DMS114 treated with DMSO at 0.1 percent for 48 hours (cell line): ENCODE measurements at regions not wholly inside any gene's neighbourhood (a gene's known extent, or its start where the extent isn't known, plus 50 kb on each side); places are given as distances from the start of the nearest gene placed in this dataset.

Source experiments
- DNase-seq: peaks from one replicate; lab custom pipeline; 2025; ENCODE audit not compliant: unreplicated experiment; lab: John Stamatoyannopoulos, UW

- no peak for DNase-seq
Measured at GRCh38 chr2:21676041-21676440, 552.3 kb downstream of the TDRD15 start.

- DNase-seq = no peak
Measured at GRCh38 chr2:21676676-21677075, 552.9 kb downstream of the TDRD15 start.

- no peak for DNase-seq
Measured at GRCh38 chr2:21683838-21684237, 560.1 kb downstream of the TDRD15 start.

GRCh38 chr2:21687589-21687988, 563.8 kb downstream of the TDRD15 start:
- DNase-seq = no peak

- no peak for DNase-seq
Measured at GRCh38 chr2:21690005-21690404, 566.2 kb downstream of the TDRD15 start.

DNA sequence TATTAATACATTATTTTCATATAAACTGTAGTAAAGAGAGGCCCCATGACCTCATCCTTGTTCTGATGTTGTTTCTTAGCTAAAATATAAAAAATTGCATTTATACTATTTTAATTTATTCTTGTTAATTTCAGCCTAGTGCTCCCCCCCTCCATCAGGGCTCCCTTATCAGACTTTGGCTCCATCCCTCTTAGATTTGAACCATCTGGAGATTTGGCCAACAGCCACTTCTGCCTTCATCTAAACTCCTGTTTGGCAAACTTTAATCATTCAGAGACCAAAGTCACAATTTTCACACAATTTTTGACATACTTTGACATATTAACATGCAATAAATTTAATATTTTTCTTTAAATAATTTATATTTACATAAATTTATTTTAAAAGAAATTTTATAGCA, 569.3 kb downstream of the TDRD15 start:
- no peak for DNase-seq

- no peak for DNase-seq
Measured at GRCh38 chr2:21694079-21694878, 570.5 kb downstream of the TDRD15 start.

GRCh38 chr2:21696900-21697299, 573.1 kb downstream of the TDRD15 start:
- DNase-seq = no peak

GRCh38 chr2:21700644-21701043, 576.9 kb downstream of the TDRD15 start:
- DNase-seq = no peak

DNA sequence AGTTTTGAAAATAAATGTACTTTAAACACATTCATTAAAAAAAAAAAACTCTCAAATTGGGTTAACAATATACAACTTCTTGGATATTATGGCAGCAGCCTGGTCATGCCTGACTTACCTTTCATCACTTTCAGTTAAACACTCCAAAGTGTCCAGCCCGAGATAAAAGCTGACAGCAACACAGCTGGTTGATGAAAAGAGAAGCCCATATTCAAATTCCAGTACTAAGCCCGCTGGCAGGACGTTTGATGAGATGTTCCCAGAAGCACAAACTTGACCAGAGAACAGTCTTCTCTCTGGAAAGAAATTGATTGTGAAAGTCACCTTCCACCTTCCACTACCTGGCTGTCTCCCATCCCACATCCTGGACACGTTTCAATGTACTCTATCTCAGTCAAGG, 586.3 kb downstream of the TDRD15 start:
- no peak for DNase-seq

DNA sequence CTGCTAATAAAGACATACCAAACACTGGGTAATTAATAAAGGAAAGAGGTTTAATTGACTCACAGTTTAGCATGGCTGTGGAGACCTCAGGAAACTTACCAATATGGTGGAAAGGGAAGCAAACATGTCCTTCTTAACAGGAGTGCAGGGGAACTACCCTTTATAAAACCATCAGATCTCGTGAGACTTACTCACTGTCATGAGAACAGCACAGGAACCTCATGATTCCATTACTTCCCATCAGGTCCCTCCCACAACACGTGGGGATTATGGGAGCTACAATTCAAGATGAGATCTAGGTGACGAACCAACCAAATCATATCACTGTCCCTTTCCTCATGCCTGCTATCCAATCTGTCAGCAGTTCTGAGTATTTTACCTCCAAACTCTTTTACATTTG, 586.7 kb downstream of the TDRD15 start:
- no peak for DNase-seq

- DNase-seq = no peak
Measured at GRCh38 chr2:21715887-21716286, 592.1 kb downstream of the TDRD15 start.

DNA sequence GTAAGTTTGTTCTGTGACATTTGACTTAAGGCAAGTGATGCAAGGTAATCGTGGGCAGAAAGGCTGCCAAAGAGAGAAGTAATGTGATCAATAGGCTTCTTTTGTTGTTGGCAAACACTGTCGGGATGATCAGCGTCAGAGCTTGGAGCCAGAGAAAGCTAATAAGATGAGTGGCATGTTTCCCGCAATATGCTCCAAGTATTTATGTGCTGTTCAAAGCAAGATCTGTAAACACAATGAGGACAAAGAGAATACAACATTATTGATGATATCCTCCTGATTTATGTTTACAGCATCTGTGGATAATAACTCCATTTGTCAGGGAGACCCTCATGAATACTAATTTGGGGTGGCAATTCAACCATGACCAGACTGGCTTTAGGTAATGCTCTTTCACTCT, 603.3 kb downstream of the TDRD15 start:
- DNase-seq = no peak

DNA sequence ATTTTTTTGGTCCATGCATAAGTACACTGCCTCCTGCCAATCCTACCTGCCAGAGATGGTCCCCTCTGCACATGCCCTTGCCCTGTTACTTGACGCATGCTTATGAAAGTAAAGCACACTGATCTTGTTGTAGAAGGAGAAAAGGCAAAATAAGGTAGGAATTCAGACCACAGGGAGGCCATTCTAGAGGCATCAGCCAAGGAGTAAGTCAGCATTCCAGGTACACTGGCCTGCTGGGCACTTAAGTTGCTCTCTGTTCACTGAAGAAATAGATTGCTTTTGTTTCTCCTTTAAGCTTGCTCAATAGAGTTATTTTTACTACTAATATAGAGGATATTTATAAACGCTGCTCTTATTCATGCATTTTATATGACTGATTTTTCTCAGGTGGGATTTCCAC, 604.4 kb downstream of the TDRD15 start:
- DNase-seq = no peak

GRCh38 chr2:21730141-21730540, 606.4 kb downstream of the TDRD15 start:
- DNase-seq = no peak

- no peak for DNase-seq
Measured at GRCh38 chr2:21740484-21740883, 616.7 kb downstream of the TDRD15 start.

- no peak for DNase-seq
Measured at GRCh38 chr2:21746499-21746898, 622.7 kb downstream of the TDRD15 start.

DNA sequence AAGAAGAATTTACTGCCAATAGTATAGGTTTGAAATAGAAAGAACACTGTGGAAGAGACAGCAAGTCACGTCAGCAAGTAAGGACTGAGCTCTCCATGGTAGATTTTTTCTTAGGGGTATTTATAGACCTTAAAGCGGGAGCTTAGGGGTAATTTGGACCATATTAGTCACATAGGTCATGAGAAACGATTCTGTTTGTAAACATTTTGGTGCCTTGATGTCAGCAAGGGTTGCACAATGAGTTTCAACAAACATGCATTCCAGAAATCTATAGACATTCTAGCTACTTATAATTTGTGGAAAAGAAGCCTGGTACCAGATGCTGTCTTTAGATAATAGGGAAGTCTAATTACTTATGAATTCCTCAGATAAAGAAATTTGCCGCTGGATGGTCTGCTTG, 624.7 kb downstream of the TDRD15 start:
- DNase-seq = no peak

DNA sequence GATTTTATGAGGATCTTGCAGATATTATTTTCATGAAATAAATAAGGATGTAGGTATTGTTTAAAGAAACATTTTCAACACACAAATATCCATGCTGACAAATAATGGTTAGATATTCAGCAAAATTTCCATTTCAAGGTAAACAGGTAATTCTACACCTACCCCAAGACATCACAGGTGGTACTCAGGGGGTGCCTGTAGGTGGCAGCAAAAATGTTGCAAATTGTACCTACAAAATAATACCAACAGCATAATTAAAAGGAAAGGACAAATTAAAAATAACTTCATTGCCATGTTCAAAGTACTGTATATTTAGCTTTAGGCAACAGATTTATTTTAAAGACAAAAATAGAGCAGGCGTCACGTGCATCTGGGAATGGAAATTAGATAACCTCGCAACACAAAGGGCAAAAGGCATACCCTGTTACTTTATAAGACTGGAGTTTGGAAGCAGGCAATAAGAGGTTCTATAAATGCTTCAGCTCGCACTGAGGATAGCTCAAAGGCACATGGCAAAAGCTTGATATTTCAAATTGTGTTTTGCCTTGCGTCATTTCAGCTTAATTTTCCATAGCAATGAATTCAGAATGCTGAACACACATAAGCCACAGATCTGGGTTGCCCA, 630.5 kb downstream of the TDRD15 start:
- DNase-seq = no peak

DNA sequence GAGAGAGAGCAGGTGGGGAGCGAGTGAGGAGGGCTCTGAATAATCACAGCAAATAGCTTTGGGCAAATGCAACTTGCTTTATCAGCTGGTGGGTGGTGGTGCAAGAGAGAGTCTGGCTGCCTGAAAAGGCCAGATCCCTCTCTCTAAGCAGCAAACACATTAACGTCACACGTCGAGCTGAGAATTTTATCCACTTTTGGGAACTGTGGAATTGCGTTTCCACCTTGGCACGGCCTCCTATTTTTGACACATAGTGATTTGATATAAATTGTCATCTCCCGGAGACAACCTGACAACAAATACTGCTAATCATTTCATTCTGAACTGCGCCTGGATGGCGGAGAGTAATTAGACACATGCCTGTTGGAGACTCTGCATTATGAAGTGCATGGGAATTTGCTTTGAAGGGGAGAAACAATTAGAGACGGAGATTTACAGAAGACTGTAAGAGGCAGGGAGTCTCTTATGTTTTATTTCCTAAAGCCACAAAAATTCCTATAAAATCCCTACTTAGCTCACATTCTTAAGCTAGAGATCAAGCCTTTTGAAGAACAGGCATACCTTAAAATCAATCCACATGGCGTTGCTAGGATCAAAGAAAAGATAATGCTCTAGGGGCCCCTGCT, 634.1 kb downstream of the TDRD15 start:
- no peak for DNase-seq

- no peak for DNase-seq
Measured at GRCh38 chr2:21759819-21760218, 636.1 kb downstream of the TDRD15 start.

- DNase-seq = no peak
Measured at GRCh38 chr2:21761361-21761760, 637.6 kb downstream of the TDRD15 start.
